Right lobe of liver (tissue), 6 donors: ENCODE measurements at regions not wholly inside any gene's neighbourhood (a gene's known extent, or its start where the extent isn't known, plus 50 kb on each side); places are given as distances from the start of the nearest gene placed in this dataset.

ENCODE experiments used
- ATAC-seq, 4 donors: fragments of 200-7000 bp; cut with Tn5 transposase; one replicate each; pipeline ENCODE4 v1.9.1; 2020; ENCODE audit warnings: mild to moderate bottlenecking in 4 of 4, moderate library complexity in 4 of 4
- DNase-seq, 3 donors: peaks; one replicate each; pipeline ENCODE4 v3.0.0-alpha.2; 2020
- H3K27ac ChIP-seq, 3 donors: fragments of 200-600 bp; one replicate each; pipeline ENCODE4 v1.8.0; 2022
- H3K27me3 ChIP-seq, 2 donors: fragments of 200-600 bp; one replicate each; pipeline ENCODE4 v1.8.0; 2022
- H3K36me3 ChIP-seq, 4 donors: fragments of 200-600 bp; sonication (generic) in 1 of 4; one replicate each; pipeline versions ENCODE4 v1.5.1 to v1.8.0; 2017 to 2022; ENCODE audit warnings: control low read depth in 1 of 4
- H3K4me1 ChIP-seq, 4 donors: fragments of 200-600 bp; sonication (generic) in 1 of 4; one replicate each; pipeline versions ENCODE4 v1.5.1 to v1.8.0; 2017 to 2022; ENCODE audit warnings: control low read depth in 1 of 4
- H3K4me3 ChIP-seq, 3 donors: fragments of 200-600 bp; one replicate each; pipeline ENCODE4 v1.8.0; 2022
- H3K9me3 ChIP-seq, 4 donors: fragments of 200-600 bp; sonication (generic) in 1 of 4; one replicate each; pipeline versions ENCODE4 v1.5.1 to v1.8.0; 2017 to 2022; ENCODE audit warnings: control low read depth in 1 of 4
- POLR2A ChIP-seq: fragments of 450-650 bp; IDR thresholded peaks from one replicate; pipeline ENCODE4 v1.6.1; 2017; ENCODE audit warnings: antibody characterized with exemption, mild to moderate bottlenecking
- WGBS: methylation state at CpG from one replicate; pipeline ENCODE4 v1.1.6; 2018; ENCODE audit warnings: low coverage, low lambda C conversion rate; ENCODE audit not compliant: insufficient coverage; ENCODE audit errors: missing lambda C conversion rate; 5-methylcytosine and 5-hydroxymethylcytosine counted together
- intact Hi-C, 2 donors: fragments of 100-400 bp; cut with DNase I; formaldehyde crosslinking; loops; one replicate each; pipeline versions ENCODE4 v1.11.2 to v1.14.1; 2022
- TF ChIP-seq, protein P1 (sequence below), 4 donors: fragments of 200-600 bp in 3 of 4; fragments of 450-650 bp in 1 of 4; IDR thresholded peaks; one replicate each; pipeline versions ENCODE4 v1.5.1 to v1.8.0; 2016 to 2022; ENCODE audit warnings: antibody characterized with exemption in 4 of 4, mild to moderate bottlenecking in 2 of 4
- donor health status: DM: no; HTN: yes; CAD: no.
- donor health status: DM: no; HTN: no; CAD: no.
- donor health status: DM: no; HTN: no; CAD: no.
- donor health status: DM: no; HTN: yes; CAD: no.
- donor health status: DM: no; HTN: yes; CAD: no.

DNA sequence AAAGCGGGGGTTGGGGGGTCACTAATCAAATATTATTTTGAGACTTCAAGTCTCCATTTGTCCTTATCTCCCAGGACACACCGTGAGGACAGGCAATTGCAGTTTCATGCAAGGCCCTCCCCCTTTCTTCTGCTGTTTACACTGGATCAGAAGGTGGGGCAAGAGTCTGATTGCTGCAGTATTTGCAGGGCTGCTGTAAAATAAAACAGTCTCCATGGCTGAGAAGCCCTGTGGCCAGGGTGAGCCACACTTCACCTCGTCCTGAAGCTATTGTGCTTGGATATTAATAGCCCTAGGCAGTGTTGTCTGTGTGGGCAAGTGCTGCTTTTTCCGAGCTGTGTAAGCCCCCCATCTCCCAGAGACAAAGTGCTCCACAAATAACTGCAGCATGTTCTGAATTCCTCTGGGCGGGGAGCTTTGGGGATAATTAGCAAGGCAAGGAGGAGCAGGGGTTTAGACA is 187.4 kb upstream of the NTF3 start:
- DNase-seq = no peak

GRCh38 chr12:5246196-5246595 is 185.7 kb upstream of the NTF3 start:
- no peak overlapping the region for H3K4me3 ChIP-seq
- H3K4me1 ChIP-seq = no peaks in the 10 kb centered on the region
- 58% methylated on average over 2 of the region's 3 CpGs for WGBS
- H3K27ac ChIP-seq = no peak overlapping the region
- ATAC-seq = no peak
- no peak for TF ChIP-seq POLR2A
- TF ChIP-seq, protein P1, sequence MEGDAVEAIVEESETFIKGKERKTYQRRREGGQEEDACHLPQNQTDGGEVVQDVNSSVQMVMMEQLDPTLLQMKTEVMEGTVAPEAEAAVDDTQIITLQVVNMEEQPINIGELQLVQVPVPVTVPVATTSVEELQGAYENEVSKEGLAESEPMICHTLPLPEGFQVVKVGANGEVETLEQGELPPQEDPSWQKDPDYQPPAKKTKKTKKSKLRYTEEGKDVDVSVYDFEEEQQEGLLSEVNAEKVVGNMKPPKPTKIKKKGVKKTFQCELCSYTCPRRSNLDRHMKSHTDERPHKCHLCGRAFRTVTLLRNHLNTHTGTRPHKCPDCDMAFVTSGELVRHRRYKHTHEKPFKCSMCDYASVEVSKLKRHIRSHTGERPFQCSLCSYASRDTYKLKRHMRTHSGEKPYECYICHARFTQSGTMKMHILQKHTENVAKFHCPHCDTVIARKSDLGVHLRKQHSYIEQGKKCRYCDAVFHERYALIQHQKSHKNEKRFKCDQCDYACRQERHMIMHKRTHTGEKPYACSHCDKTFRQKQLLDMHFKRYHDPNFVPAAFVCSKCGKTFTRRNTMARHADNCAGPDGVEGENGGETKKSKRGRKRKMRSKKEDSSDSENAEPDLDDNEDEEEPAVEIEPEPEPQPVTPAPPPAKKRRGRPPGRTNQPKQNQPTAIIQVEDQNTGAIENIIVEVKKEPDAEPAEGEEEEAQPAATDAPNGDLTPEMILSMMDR (IDR thresholded peaks at IDR 0.05) = no peak
- intact Hi-C loops = no loop called here
- no peaks in the 10 kb centered on the region for H3K27me3 ChIP-seq
- no peaks in the 10 kb centered on the region for H3K9me3 ChIP-seq
- no peak for DNase-seq
- H3K36me3 ChIP-seq = no peaks in the 10 kb centered on the region

More for the DNA sequence above, 187.4 kb upstream of the NTF3 start:
- intact Hi-C loops = no loop called here
- Histone ChIP-seq H3K9me3 (no peaks in the 10 kb centered on the region), H3K27ac (no peak overlapping the region), H3K27me3 (no peaks in the 10 kb centered on the region), H3K36me3 (no peaks in the 10 kb centered on the region), H3K4me1 (no peaks in the 10 kb centered on the region), H3K4me3 (no peak overlapping the region)
- 30% methylated on average over 3 of the region's 5 CpGs for WGBS
- ATAC-seq = no peak
- TF ChIP-seq POLR2A = no peak
- TF ChIP-seq, protein P1 (IDR thresholded peaks at IDR 0.05) = no peak

- H3K27me3 ChIP-seq = no peaks in the 10 kb centered on the region
- no peaks in the 10 kb centered on the region for H3K4me1 ChIP-seq
- H3K9me3 ChIP-seq = no peaks in the 10 kb centered on the region
- DNase-seq (no peak), ATAC-seq (no peak)
- H3K27ac ChIP-seq = no peak overlapping the region
- 100% methylated on average over 2 of the region's 3 CpGs for WGBS
- intact Hi-C loops = no loop called here
- TF ChIP-seq POLR2A = no peak
- TF ChIP-seq, protein P1 (IDR thresholded peaks at IDR 0.05) = no peak
- H3K4me3 ChIP-seq = no peak overlapping the region
- no peaks in the 10 kb centered on the region for H3K36me3 ChIP-seq
These were observed 184.8 kb upstream of the NTF3 start for GRCh38 chr12:5247144-5247543.

- TF ChIP-seq, protein P1 (IDR thresholded peaks at IDR 0.05) = no peak
- TF ChIP-seq POLR2A = no peak
- Histone ChIP-seq H3K27ac (no peak overlapping the region), H3K36me3 (no peaks in the 10 kb centered on the region), H3K9me3 (no peaks in the 10 kb centered on the region), H3K27me3 (no peaks in the 10 kb centered on the region), H3K4me3 (no peak overlapping the region), H3K4me1 (no peaks in the 10 kb centered on the region)
- 49% methylated on average over 3 of the region's 3 CpGs for WGBS
- intact Hi-C loops = no loop called here
- no peak for ATAC-seq
- DNase-seq = no peak
These were observed 183.7 kb upstream of the NTF3 start for GRCh38 chr12:5248230-5248629.

DNA sequence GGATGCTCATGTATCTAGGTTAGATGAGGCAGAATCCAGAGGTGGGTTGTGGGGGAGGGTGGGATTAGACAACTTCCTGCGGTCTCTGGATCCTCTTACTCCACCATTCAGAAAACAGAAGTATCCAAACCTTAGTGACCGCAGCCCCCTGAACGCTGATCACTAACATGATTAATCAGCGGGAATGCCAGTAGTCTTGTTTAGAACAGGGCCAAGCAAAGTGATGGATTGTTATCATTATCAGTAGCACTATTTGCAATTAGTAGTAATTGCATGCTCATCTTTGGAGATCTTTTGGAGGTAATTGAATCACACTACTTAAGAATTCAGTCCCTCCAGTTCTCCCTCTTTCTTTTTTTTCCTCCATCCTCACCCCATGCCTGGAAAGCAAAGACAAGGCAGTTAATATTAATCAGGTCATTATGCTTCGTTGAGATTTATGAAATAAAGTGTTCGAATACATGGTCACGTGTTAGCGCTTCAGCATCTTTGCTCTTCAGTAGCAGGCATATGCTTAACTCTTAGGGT is 182.8 kb upstream of the NTF3 start:
- no peaks in the 10 kb centered on the region for H3K36me3 ChIP-seq
- H3K9me3 ChIP-seq = no peaks in the 10 kb centered on the region
- TF ChIP-seq, protein P1 (IDR thresholded peaks at IDR 0.05) = no peak
- TF ChIP-seq POLR2A = no peak
- 53% methylated on average over 6 of the region's 8 CpGs for WGBS
- H3K4me1 ChIP-seq = no peaks in the 10 kb centered on the region
- no peak overlapping the region for H3K27ac ChIP-seq
- H3K27me3 ChIP-seq = no peaks in the 10 kb centered on the region
- H3K4me3 ChIP-seq = no peak overlapping the region
- ATAC-seq (no peak), DNase-seq (no peak)
- intact Hi-C loops = no loop called here
